ENCODE measurements at regions not wholly inside any gene's neighbourhood (a gene's known extent, or its start where the extent isn't known, plus 50 kb on each side); places are given as distances from the start of the nearest gene placed in this dataset.

- DNase-seq: no peak
Measured at GRCh38 chr10:69684020-69684980, 54.3 kb downstream of the FAM241B start.

DNA sequence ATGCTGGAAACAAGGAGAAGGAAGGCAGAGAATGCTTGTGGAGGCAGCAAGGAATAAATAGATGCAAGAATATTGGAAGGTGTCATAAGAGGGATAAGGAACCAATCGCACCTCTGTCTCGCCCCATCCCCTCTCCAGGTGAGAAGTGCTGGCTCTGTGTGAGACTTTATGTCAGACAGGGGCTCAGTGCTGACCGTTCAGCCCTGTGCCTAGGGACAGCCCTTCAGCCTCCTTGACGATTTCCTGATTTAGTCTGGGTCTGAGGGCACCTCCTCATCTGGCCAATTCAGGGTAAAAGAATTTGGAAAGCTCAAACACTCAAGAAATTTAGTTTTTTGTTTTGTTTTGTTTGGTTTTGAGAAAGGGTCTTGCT, 54.9 kb downstream of the FAM241B start:
- no peak for DNase-seq

GRCh38 chr10:69685426-69685801, 55.4 kb downstream of the FAM241B start:
- DNase-seq: no peak

GRCh38 chr10:69685802-69686585, 55.9 kb downstream of the FAM241B start:
- DNase-seq: no peak

- no peak for DNase-seq
Measured at GRCh38 chr10:69686866-69687265, 56.8 kb downstream of the FAM241B start.

DNA sequence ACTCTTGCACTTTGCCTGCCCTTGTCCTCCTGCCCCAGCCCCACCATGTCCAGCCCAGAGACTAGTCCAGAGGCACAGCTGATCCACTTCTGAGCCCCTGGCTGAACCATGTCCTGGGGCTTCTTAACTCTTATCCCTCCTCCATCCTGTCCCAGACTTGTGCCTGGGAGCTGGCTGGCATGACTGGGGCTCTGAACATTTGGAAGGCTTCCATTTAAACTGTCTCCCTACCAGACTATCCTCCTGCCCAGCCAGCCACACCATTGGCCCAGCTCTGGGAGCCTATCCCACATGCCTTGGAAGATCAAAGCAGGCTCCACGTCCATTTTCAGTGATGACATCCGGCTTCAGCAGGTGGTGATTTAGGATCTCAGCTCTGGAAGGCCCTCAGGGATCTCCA, 57.4 kb downstream of the FAM241B start:
- DNase-seq: no peak

DNA sequence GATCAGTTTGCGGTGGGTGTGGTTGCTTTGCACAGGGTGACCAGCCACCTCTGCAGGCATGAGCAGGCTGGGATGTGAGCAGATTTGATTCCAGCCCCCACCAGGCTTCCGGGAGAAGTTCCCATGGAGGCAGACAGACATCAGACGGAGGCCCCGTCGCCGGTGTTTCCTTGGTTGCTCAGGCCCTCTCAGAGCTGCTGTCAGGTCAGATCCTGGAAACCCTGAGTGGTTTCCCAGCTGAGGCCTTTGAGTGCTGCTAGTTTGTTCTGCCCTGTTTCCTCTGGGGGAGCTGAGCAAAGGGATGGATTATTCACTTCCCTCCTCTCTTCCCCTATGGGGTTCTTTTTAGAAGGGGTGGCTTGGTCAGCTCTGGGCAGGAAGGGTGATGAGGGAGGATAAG, 62.2 kb downstream of the FAM241B start:
- DNase-seq: no peak

DNA sequence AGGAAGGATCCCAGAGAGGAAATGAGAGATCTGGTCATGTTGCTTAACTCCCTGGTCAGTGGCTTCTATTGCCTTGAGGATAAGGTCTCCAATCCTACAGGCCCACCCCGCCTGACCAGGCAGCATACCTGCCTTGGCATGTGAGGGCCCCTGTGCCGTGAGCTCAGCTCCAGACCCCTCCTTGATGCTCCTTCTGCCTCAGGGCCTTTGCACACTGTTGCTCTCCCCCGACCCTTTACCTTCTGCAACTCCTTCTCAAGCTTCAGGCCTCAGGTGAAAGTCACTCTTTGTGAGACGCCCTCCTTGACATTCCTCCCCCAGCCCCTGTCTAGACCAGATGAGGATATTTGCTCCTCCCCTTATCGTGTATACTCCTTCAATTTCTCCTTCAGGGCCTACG, 62.8 kb downstream of the FAM241B start:
- no peak for DNase-seq

DNA sequence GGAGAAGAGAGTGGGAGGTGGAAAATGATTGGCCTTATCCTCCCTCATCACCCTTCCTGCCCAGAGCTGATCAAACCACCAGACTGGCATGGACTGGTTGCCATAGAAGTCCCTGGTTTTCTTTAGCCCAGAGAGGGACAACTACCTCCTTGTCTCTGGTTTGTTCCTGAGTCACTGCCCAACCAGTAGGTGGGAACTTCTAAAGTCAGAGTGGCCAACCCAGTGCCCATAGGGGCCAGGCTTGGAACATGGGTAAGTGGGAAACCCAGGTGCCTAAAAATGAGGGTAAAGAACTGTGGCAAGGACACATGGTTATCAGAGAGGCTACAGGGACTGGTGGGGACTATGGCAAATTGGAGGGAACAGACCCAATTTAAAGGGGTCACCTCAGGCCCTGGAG, 63.8 kb downstream of the FAM241B start:
- DNase-seq: no peak

DNA sequence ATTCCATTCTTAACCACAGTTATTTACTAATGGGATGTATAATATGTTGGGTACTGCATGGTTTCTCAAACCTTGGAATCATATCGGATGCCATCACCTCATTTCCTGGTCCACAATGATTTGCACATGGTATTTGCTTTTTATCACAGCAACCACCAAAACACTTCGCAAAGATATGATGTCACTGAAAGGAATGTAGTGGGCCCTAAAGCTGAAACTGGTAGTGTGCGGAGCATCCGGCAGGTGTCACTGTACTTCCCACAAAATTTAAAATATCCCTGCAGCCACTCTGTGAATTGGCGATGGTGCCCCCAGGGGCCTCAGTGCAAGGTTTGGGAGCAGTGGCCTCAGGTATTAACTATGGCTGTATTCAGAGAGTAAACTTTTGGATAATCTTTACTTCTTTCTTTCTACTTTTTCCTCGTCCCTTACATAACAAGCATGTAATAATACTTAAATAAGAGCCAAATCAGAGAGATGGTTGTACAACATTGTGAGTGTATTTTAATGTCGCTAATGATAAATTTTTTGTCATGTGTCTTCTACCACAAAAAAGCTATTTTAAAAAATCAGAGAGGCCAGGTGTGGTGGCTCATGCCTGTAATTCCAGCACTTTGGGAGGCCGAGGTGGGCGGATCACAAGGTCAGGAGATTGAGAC, 66.2 kb downstream of the FAM241B start:
- peak; percentile 21 for DNase-seq

- no peak for DNase-seq
Measured at GRCh38 chr10:69697006-69697405, 67.0 kb downstream of the FAM241B start.

- no peak for DNase-seq
Measured at GRCh38 chr10:69703256-69703655, 73.2 kb downstream of the FAM241B start.

GRCh38 chr10:69703766-69704630, 74.0 kb downstream of the FAM241B start:
- peak; percentile 71 for DNase-seq

DNA sequence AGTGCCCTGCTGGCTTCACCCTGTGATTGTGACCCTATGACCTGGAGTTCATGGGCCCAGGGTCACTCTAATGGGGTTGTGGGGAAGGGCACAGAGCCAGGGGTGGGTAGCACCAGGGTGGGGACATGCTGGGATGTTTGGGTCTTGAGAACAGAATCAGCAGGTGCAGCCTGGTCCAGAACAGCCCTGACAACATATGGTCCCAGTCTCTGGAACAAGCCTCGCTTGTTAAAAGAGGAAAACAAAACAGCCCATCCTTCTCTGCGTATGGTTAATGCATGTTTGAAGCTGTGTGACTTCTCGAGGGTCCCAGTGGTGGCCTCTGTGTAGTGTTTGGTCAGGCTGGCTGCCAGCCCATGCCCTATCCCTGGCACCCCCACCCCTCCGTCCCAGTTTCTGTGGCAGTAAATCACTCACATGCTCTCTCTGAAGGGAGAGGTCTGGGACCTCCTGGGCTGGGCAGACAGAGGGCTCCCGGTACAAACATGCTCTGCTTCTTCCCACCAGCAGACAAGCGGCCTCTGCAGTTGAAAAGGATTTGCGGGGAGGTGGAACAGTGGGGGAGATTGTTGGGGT, 79.4 kb downstream of the FAM241B start:
- DNase-seq: no peak

GRCh38 chr10:69710008-69710888, 80.2 kb downstream of the FAM241B start:
- DNase-seq: no peak

DNA sequence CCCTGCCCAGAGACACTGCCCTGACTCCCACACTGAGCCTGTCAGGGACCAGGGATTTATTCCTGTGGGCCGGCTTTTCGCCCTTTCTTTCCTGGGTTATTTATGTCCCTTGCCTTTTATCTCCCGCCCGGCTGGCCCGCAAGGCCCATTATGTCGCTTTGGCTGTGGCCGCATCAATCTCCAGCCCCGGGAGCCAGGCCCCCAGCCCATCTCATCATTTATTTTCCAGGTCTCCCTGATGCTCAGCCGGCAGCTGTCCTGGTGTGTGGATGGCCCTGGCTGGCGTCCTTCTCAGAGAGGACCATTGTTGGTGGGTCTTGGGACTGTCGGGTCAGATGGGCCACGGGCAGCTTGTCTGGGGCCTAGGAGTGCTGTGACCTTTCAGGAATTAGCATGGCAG, 82.3 kb downstream of the FAM241B start:
- no peak for DNase-seq

- no peak for DNase-seq
Measured at GRCh38 chr10:69714572-69714971, 84.5 kb downstream of the FAM241B start.

- DNase-seq: no peak
Measured at GRCh38 chr10:69715156-69715898, 85.3 kb downstream of the FAM241B start.

DNA sequence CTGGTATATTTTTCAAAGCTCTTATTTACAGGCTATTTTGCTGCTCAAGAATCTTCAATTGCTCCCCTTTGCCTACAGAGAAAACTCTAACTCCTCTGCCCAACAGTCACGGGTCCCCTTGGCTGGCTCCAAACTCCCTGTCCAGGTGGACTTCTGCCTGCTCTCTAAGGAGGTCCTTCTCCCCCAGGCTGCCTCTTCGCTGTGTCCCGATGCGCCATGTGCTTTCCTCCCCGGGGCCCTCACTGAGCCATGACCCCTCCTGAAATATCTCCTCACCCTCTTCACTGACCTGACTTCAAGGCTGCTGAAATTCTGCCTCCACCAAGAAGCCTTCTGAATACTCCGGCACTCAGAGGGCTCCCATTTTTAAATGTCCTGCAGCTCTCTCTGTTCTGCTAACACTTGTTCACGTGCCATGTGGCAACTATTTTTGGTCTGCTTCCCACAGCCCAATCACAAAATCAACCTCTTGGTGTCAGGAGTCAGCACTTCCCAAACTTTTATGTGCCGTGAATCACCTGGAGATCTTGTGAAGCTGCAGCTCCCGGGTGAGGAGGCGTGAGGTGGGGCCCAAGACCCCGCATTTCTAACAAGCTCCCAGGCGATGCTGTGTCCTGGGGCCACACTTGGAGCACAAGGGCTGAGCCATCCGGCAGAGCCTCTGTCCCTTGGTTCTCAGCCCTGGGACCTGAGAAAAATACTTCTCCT, 85.7 kb upstream of the COL13A1 start:
- DNase-seq: no peak

All from inflammatory macrophage treated with lipopolysaccharide for 4 hours (primary cell).